GM10266 (cell line): ENCODE measurements at regions not wholly inside any gene's neighbourhood (a gene's known extent, or its start where the extent isn't known, plus 50 kb on each side); places are given as distances from the start of the nearest gene placed in this dataset.

ENCODE experiments used
- DNase-seq: peaks from one replicate; pipeline ENCODE4 v3.0.0; 2012; ENCODE audit errors: extremely low spot score
- CTCF ChIP-seq: IDR thresholded peaks from 2 replicates; pipeline ENCODE4 v1.5.1; 2012; ENCODE audit warnings: mild to moderate bottlenecking, low read depth; ENCODE audit not compliant: control insufficient read depth, insufficient read depth; ENCODE audit errors: missing control alignments

GRCh38 chr2:172273910-172274571, 153.3 kb upstream of the ITGA6 start:
- DNase-seq: no peak
- no peak for TF ChIP-seq CTCF

GRCh38 chr2:172275239-172275638, 152.1 kb upstream of the ITGA6 start:
- DNase-seq: no peak
- TF ChIP-seq CTCF: no peak

GRCh38 chr2:172276961-172277360, 150.4 kb upstream of the ITGA6 start:
- TF ChIP-seq CTCF: no peak
- DNase-seq: no peak

- no peak for TF ChIP-seq CTCF
- no peak for DNase-seq
Measured at GRCh38 chr2:172278667-172279066, 148.7 kb upstream of the ITGA6 start.

GRCh38 chr2:172279214-172279613, 148.2 kb upstream of the ITGA6 start:
- TF ChIP-seq CTCF: no peak
- DNase-seq: no peak

- no peak for TF ChIP-seq CTCF
- DNase-seq: no peak
Measured at GRCh38 chr2:172279813-172280212, 147.6 kb upstream of the ITGA6 start.

GRCh38 chr2:172280571-172281361, 146.6 kb upstream of the ITGA6 start:
- TF ChIP-seq CTCF: no peak
- no peak for DNase-seq
